Endothelial cell of umbilical vein (primary cell): ENCODE measurements at regions not wholly inside any gene's neighbourhood (a gene's known extent, or its start where the extent isn't known, plus 50 kb on each side); places are given as distances from the start of the nearest gene placed in this dataset.

Source experiments
- BruUV-seq: library from RNA; stranded (reverse); fragments of 400-500 nt; replicated peaks from 2 replicates; lab custom pipeline; 2021; lab: Mats Ljungman, UMichigan
- CTCF ChIA-PET: fragments of 300-600, 350-600 bp; sonication (Branson Sonifier 250); formaldehyde crosslinking; loops from one replicate; lab custom pipeline; 2021; ENCODE audit warnings: antibody characterized with exemption, inconsistent platforms; lab: Charles Lee
- POLR2A ChIA-PET: fragments of 300-600, 350-600 bp; sonication (Branson Sonifier 250); formaldehyde crosslinking; loops from one replicate; lab custom pipeline; 2021; ENCODE audit warnings: antibody characterized with exemption, inconsistent platforms; lab: Charles Lee
- DNase-seq: peaks from one replicate; pipeline ENCODE4 v3.0.0-alpha.2; 2011; ENCODE audit warnings: low read depth, low spot score
- FAIRE-seq: peaks from 2 replicates; lab custom pipeline; 2011; peaks lifted over from hg19 to GRCh38; lab: Jason Lieb, UNC
- H2AFZ ChIP-seq: 2 replicates; pipeline ENCODE4 v1.6.0; 2012; ENCODE audit warnings: low read depth, low read length, control low read depth, inconsistent platforms
- H3K27ac ChIP-seq: 2 replicates; pipeline ENCODE4 v1.5.1; 2011; ENCODE audit warnings: low read depth, mild to moderate bottlenecking, control low read depth, low read length, moderate library complexity; ENCODE audit not compliant: insufficient read depth
- H3K27me3 ChIP-seq, 2 experiments: 2 replicates each; pipeline versions ENCODE4 v1.6.0 to v1.6.1; 2011; ENCODE audit warnings: low read length in 2 of 2, mixed read lengths in 1 of 2; ENCODE audit not compliant: control insufficient read depth in 2 of 2, insufficient read depth in 2 of 2
- H3K36me3 ChIP-seq, 2 experiments: 2 replicates in 1 of 2; 3 replicates in 1 of 2; pipeline ENCODE4 v1.5.1; 2011; ENCODE audit warnings: low read length in 2 of 2, mild to moderate bottlenecking in 1 of 2, moderate library complexity in 1 of 2; ENCODE audit not compliant: control insufficient read depth in 2 of 2, insufficient read depth in 2 of 2; ENCODE audit errors: extremely low read depth in 1 of 2
- H3K4me1 ChIP-seq: 3 replicates; pipeline ENCODE4 v1.5.1; 2011; ENCODE audit warnings: mild to moderate bottlenecking, low read length; ENCODE audit not compliant: control insufficient read depth, insufficient read depth; ENCODE audit errors: extremely low read depth
- H3K4me2 ChIP-seq: 2 replicates; pipeline ENCODE4 v1.6.1; 2011; ENCODE audit warnings: low read length, control low read depth, mixed read lengths; ENCODE audit not compliant: insufficient read depth
- H3K4me3 ChIP-seq, 3 experiments: fragments of 200-600 bp in 1 of 3; sonication (generic), shearing (Covaris generic) in 1 of 3; replicated peaks in 1 of 3; 2 replicates each; pipeline ENCODE4 v1.5.1; 2011 to 2016; ENCODE audit warnings: control low read depth in 3 of 3, low read length in 3 of 3, mild to moderate bottlenecking in 2 of 3, inconsistent platforms in 1 of 3, low read depth in 1 of 3, moderate library complexity in 1 of 3; ENCODE audit not compliant: insufficient read depth in 1 of 3
- H3K79me2 ChIP-seq: 2 replicates; pipeline ENCODE4 v1.6.0; 2012; ENCODE audit warnings: low read length, inconsistent platforms; ENCODE audit not compliant: control insufficient read depth, insufficient read depth
- H3K9ac ChIP-seq: replicated peaks from 2 replicates; pipeline ENCODE3; 2011; ENCODE audit warnings: low read length, control low read depth; ENCODE audit not compliant: insufficient read depth; ENCODE audit errors: extremely low read depth
- H3K9me1 ChIP-seq: replicated peaks from 3 replicates; pipeline ENCODE4 v1.6.0; 2011; ENCODE audit warnings: mild to moderate bottlenecking, low read length; ENCODE audit not compliant: control insufficient read depth, insufficient read depth; ENCODE audit errors: extremely low read depth
- H3K9me3 ChIP-seq: replicated peaks from 2 replicates; pipeline ENCODE4 v1.5.1; 2012; ENCODE audit warnings: low read length, inconsistent platforms; ENCODE audit not compliant: control insufficient read depth, insufficient read depth
- H4K20me1 ChIP-seq: replicated peaks from 2 replicates; pipeline ENCODE3; 2011; ENCODE audit warnings: mild to moderate bottlenecking, low read length; ENCODE audit not compliant: control insufficient read depth, insufficient read depth; ENCODE audit errors: extremely low read depth
- EZH2 ChIP-seq: IDR thresholded peaks from 2 replicates; pipeline ENCODE4 v1.6.1; 2012; ENCODE audit warnings: borderline replicate concordance, low read depth, mild to moderate bottlenecking, moderate library complexity, low read length, inconsistent platforms; ENCODE audit not compliant: severe bottlenecking
- GATA2 ChIP-seq: IDR thresholded peaks from 2 replicates; pipeline ENCODE4 v1.7.0; 2011; ENCODE audit warnings: low read depth, mild to moderate bottlenecking, moderate library complexity, mixed read lengths, low read length; ENCODE audit not compliant: insufficient read length, insufficient read depth
- JUN ChIP-seq: IDR thresholded peaks from 2 replicates; pipeline ENCODE4 v1.6.1; 2011; ENCODE audit warnings: borderline replicate concordance, low read depth; ENCODE audit not compliant: insufficient read length, insufficient read depth
- MAX ChIP-seq: IDR thresholded peaks from 2 replicates; pipeline ENCODE4 v1.6.1; 2011; ENCODE audit not compliant: insufficient read depth, insufficient read length
- MYC ChIP-seq: IDR thresholded peaks from one replicate; pipeline ENCODE4 v1.6.1; 2011; ENCODE audit warnings: mild to moderate bottlenecking, low read depth, low read length
- dilution Hi-C: fragments of 300-500 bp; cut with MboI; formaldehyde crosslinking; loops from one replicate; pipeline ENCODE4 v1.15.0; 2019; ENCODE audit warnings: low sequenced_read_pairs; ENCODE audit not compliant: extremely low pct_ligation_motif_present
- intact Hi-C: fragments of 100-400 bp; cut with micrococcal nuclease; formaldehyde crosslinking; loops from one replicate; pipeline ENCODE4 v1.10.0; 2022
- TF ChIP-seq, protein P1 (sequence below), 2 donors: IDR thresholded peaks; 1 replicate in 1 of 2; 2 replicates in 1 of 2; pipeline ENCODE4 v1.5.1; 2011; ENCODE audit warnings: low read length in 2 of 2, mild to moderate bottlenecking in 2 of 2, moderate library complexity in 2 of 2, control low read depth in 1 of 2, inconsistent platforms in 1 of 2, low read depth in 1 of 2; ENCODE audit not compliant: insufficient read depth in 1 of 2; ENCODE audit errors: extremely low read depth in 1 of 2

DNA sequence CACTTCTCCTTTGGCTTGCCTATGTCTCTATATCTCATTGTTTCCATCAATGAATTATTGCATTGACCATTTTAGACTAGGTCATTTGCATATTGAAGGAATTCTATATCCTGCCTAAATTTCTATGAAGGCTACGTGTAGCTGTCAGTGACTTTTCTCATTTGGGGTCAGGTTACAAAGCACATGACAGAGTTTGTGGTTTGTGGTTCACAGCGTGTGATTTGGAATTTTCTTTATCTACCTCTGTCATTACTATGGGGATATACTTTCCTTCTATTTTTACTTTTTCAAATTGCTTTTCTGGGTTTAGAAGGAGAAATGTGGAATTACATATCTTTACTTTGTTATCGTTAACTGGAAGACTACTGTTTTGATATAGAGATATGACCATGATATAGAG is 317.3 kb upstream of the CFAP20DC start:
- no peak for DNase-seq
- no peaks in the 10 kb centered on the region for H3K27me3 ChIP-seq
- ChIA-PET CTCF (no interaction called here), POLR2A (interaction anchor here (0.6 kb wide), 1 partner anchor 265 kb away, joined by 4 read pairs; no protein-coding TSS in a partner anchor)
- no peaks in the 10 kb centered on the region for H3K4me1 ChIP-seq
- no peaks in the 10 kb centered on the region for H3K9me3 ChIP-seq
- no peaks in the 10 kb centered on the region for H3K79me2 ChIP-seq
- dilution Hi-C loops (no loop called here), intact Hi-C loops (no loop called here)
- H3K9me1 ChIP-seq: no peaks in the 10 kb centered on the region
- BruUV-seq: no TSS peak
- H2AFZ ChIP-seq: no peak overlapping the region
- H3K4me3 ChIP-seq: no peak overlapping the region
- H3K27ac ChIP-seq: no peak overlapping the region
- H3K4me2 ChIP-seq: no peak overlapping the region
- TF ChIP-seq JUN (no peak), EZH2 (no peak), MYC (no peak)
- TF ChIP-seq, protein P1, sequence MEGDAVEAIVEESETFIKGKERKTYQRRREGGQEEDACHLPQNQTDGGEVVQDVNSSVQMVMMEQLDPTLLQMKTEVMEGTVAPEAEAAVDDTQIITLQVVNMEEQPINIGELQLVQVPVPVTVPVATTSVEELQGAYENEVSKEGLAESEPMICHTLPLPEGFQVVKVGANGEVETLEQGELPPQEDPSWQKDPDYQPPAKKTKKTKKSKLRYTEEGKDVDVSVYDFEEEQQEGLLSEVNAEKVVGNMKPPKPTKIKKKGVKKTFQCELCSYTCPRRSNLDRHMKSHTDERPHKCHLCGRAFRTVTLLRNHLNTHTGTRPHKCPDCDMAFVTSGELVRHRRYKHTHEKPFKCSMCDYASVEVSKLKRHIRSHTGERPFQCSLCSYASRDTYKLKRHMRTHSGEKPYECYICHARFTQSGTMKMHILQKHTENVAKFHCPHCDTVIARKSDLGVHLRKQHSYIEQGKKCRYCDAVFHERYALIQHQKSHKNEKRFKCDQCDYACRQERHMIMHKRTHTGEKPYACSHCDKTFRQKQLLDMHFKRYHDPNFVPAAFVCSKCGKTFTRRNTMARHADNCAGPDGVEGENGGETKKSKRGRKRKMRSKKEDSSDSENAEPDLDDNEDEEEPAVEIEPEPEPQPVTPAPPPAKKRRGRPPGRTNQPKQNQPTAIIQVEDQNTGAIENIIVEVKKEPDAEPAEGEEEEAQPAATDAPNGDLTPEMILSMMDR (IDR thresholded peaks at IDR 0.05; ENCODE audit: extremely low read depth in 1 of 2, insufficient read depth in 1 of 2, low read depth in 1 of 2, low read length in 2 of 2): no peak
- H4K20me1 ChIP-seq: no peaks in the 10 kb centered on the region
- FAIRE-seq: no peak
- H3K9ac ChIP-seq: no peak overlapping the region
- no peaks in the 10 kb centered on the region for H3K36me3 ChIP-seq

- no peak overlapping the region for H3K9ac ChIP-seq
- POLR2A ChIA-PET: no interaction called here
- H4K20me1 ChIP-seq: no peaks in the 10 kb centered on the region
- no peaks in the 10 kb centered on the region for H3K9me1 ChIP-seq
- no peak for FAIRE-seq
- TF ChIP-seq, protein P1 (IDR thresholded peaks at IDR 0.05; ENCODE audit: extremely low read depth in 1 of 2, insufficient read depth in 1 of 2, low read depth in 1 of 2, low read length in 2 of 2): no peak
- no peak for TF ChIP-seq MAX
- TF ChIP-seq EZH2: no peak
- no peak for TF ChIP-seq GATA2
- TF ChIP-seq JUN: no peak
- no peak overlapping the region for H3K4me2 ChIP-seq
- no peaks in the 10 kb centered on the region for H3K79me2 ChIP-seq
- intact Hi-C loops: no loop called here
- H3K36me3 ChIP-seq: no peaks in the 10 kb centered on the region
- no peak for DNase-seq
- no peak overlapping the region for H3K27ac ChIP-seq
- no peaks in the 10 kb centered on the region for H3K27me3 ChIP-seq
- dilution Hi-C loops: no loop called here
- H3K9me3 ChIP-seq: no peaks in the 10 kb centered on the region
- no peaks in the 10 kb centered on the region for H3K4me1 ChIP-seq
- no TSS peak for BruUV-seq
- H2AFZ ChIP-seq: no peak overlapping the region
- CTCF ChIA-PET: no interaction called here
- no peak overlapping the region for H3K4me3 ChIP-seq
Measured at GRCh38 chr3:59366218-59366617, 316.4 kb upstream of the CFAP20DC start.
